ENCODE measurements at regions not wholly inside any gene's neighbourhood (a gene's known extent, or its start where the extent isn't known, plus 50 kb on each side); places are given as distances from the start of the nearest gene placed in this dataset.

DNA sequence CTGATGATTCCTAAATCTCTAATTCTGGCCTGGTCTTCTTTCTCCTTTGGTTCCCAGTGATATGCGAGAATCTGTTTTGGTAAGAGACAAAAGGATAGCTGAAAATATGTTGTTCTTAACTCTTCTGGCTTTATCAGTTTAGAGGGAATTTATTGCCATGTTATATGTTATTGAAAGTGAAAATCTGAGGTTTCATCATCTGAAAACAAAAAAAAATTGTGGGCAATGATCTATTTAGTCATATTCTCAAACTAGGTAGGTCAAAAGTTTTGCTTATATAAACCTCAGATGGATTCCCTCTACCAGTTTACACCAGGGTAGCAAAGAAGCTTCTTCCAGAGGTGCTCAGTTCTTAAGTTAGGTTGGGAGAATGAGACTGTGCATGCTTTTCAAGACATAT is 103.6 kb downstream of the ITM2A start:
- DNase-seq, result no peak
- TF ChIP-seq POLR2AphosphoS5 (IDR thresholded peaks at IDR 0.05), result no peak
- no peak for TF ChIP-seq POLR2A (IDR thresholded peaks at IDR 0.05)
- TF ChIP-seq, protein P1, sequence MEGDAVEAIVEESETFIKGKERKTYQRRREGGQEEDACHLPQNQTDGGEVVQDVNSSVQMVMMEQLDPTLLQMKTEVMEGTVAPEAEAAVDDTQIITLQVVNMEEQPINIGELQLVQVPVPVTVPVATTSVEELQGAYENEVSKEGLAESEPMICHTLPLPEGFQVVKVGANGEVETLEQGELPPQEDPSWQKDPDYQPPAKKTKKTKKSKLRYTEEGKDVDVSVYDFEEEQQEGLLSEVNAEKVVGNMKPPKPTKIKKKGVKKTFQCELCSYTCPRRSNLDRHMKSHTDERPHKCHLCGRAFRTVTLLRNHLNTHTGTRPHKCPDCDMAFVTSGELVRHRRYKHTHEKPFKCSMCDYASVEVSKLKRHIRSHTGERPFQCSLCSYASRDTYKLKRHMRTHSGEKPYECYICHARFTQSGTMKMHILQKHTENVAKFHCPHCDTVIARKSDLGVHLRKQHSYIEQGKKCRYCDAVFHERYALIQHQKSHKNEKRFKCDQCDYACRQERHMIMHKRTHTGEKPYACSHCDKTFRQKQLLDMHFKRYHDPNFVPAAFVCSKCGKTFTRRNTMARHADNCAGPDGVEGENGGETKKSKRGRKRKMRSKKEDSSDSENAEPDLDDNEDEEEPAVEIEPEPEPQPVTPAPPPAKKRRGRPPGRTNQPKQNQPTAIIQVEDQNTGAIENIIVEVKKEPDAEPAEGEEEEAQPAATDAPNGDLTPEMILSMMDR (IDR thresholded peaks at IDR 0.05), result no peak
- no peak for TF ChIP-seq EP300 (IDR thresholded peaks at IDR 0.05)
- intact Hi-C loops (cut with DNase I; ENCODE audit: low total_unique reads), result no loop called here

DNA sequence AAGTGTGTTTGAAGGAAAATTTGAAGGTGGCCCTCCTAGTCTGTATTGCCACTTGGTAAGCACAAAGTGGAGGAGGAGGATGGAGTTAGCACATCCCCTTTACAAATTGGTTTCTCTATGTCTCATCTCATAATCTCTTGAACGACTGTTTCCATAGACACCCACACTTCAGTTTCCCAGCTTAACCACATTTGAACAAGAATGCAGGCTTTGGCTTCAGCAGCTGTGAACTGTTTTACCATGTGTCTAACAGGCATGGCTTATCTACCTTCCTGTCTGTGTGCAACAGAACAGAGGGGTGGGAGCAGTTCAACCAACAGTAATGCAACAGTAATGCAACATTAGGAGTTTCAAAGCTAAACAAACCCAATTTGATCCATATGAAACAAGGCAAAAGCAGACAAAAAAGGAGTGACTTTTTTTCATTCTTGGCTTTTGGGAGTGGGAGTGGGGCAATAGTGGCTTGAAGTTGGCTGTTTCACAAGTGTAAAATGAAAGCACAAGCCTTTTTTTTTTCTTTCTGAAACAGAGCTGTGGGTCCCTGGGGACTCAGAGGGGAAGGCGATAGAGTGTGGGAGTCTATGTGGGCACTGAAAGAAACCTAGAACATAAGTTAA is 108.0 kb downstream of the ITM2A start:
- H3K27me3 ChIP-seq, result no peaks in the 10 kb centered on the region
- intact Hi-C loops (cut with DNase I; ENCODE audit: low total_unique reads), result no loop called here
- WGBS, 5 donors, result 12 to 51% (median 44%) methylated on average over 2 of the region's 2 CpGs
- H3K36me3 ChIP-seq, result no peaks in the 10 kb centered on the region
- no peaks in the 10 kb centered on the region for H3K4me1 ChIP-seq
- H3K27ac ChIP-seq, result peak overlapping the region in 1 of 5 donors; percentile 3
- peak in 1 of 2 donors; percentile 52 for DNase-seq
- no peak overlapping the region for H3K4me3 ChIP-seq
- peaks cover 0 to 3% (median 1%) of the 10 kb centered on the region in 4 donors for H3K9me3 ChIP-seq
- TF ChIP-seq, protein P1 (IDR thresholded peaks at IDR 0.05), result no peak
- TF ChIP-seq EP300 (IDR thresholded peaks at IDR 0.05) (no peak), POLR2A (IDR thresholded peaks at IDR 0.05) (no peak), POLR2AphosphoS5 (IDR thresholded peaks at IDR 0.05) (no peak)

More for the DNA sequence above, 103.6 kb downstream of the ITM2A start:
- Histone ChIP-seq H3K4me3 (no peak overlapping the region), H3K9me3 (no peaks in the 10 kb centered on the region), H3K4me1 (no peaks in the 10 kb centered on the region), H3K36me3 (no peaks in the 10 kb centered on the region), H3K27me3 (no peaks in the 10 kb centered on the region), H3K27ac (no peak overlapping the region)
- WGBS, 5 donors, result 79 to 86% (median 84%) methylated on average over 1 of the region's 1 CpG

DNA sequence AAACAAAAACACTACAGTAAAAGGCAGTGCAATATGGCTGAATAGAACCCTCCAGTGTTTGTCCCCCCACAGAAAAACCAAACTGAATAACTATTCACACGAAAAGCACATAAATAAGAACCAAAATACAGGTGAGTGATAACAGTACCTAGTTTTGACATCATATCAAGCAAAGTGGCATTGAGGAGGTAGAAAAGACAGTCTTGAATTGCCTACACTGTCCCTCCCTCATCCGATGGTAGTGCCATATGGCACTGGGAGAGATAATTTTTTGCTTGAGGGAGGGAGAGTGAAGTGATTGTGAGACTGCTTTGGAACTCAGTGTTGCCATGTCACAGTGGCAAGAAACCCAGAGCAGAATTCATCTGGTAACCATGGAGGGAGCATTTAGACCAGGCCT is 99.2 kb downstream of the GPR174 start:
- no peak overlapping the region for H3K4me3 ChIP-seq
- TF ChIP-seq POLR2AphosphoS5 (IDR thresholded peaks at IDR 0.05) (no peak), POLR2A (IDR thresholded peaks at IDR 0.05) (no peak), EP300 (IDR thresholded peaks at IDR 0.05) (no peak)
- TF ChIP-seq, protein P1 (IDR thresholded peaks at IDR 0.05), result no peak
- intact Hi-C loops (cut with DNase I; ENCODE audit: low total_unique reads), result no loop called here
- no peak for DNase-seq
- no peak overlapping the region for H3K27ac ChIP-seq
- WGBS, 5 donors, result 55 to 78% (median 72%) methylated on average over 2 of the region's 2 CpGs
- H3K36me3 ChIP-seq, result no peaks in the 10 kb centered on the region
- no peaks in the 10 kb centered on the region for H3K4me1 ChIP-seq
- H3K27me3 ChIP-seq, result no peaks in the 10 kb centered on the region
- no peaks in the 10 kb centered on the region for H3K9me3 ChIP-seq

DNA sequence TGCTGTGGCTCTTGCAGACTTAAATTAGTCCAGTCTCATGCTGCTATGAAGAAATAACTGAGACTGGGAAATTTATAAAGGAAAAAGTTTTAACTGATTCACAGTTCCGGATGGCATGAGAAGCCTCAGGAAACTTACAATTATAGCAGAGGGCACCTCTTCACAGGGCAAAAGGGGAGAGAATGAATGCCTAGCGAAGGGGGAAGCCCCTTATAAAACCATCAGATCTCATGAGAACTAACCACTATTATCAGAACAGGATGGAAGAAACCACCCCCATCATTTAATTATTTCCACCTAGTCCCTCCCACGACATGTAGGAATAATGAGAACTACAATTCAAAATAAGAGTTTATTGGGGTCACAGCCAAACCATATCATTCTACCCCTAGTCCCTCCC is 91.4 kb downstream of the GPR174 start:
- Histone ChIP-seq H3K9me3 (no peaks in the 10 kb centered on the region), H3K4me1 (no peaks in the 10 kb centered on the region), H3K36me3 (no peaks in the 10 kb centered on the region), H3K27ac (no peak overlapping the region), H3K27me3 (no peaks in the 10 kb centered on the region), H3K4me3 (no peak overlapping the region)
- intact Hi-C loops (cut with DNase I; ENCODE audit: low total_unique reads), result no loop called here
- no peak for TF ChIP-seq EP300 (IDR thresholded peaks at IDR 0.05)
- TF ChIP-seq, protein P1 (IDR thresholded peaks at IDR 0.05), result no peak
- TF ChIP-seq POLR2AphosphoS5 (IDR thresholded peaks at IDR 0.05), result no peak
- TF ChIP-seq POLR2A (IDR thresholded peaks at IDR 0.05), result no peak
- 60 to 84% (median 66%) methylated on average over 3 of the region's 3 CpGs for WGBS, 5 donors
- DNase-seq, result no peak
